ENCODE measurements at regions not wholly inside any gene's neighbourhood (a gene's known extent, or its start where the extent isn't known, plus 50 kb on each side); places are given as distances from the start of the nearest gene placed in this dataset.

DNA sequence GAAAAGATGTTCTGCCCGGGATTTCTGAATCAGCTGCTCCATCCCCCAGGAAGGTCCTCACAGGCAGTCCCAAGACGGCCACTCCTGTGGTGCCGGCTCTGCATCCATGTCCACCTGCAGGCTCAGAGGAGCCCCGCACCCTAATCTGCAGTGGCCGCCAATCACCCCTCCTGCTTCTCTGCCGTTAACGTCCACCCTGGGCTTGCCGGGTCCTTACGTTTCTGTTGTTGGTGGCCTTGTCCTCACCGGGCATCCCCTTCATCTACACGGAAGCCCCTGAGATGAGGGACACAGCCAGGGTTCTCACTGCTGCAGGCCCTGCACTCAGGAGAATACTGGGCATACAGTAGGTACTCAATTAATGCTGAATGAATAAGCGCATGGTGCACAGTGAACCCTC is 131.5 kb upstream of the SNTG2 start:
- H3K27ac ChIP-seq (ENCODE audit: insufficient read depth, low read length), result no peak overlapping the region
- no peaks in the 10 kb centered on the region for H3K79me2 ChIP-seq (ENCODE audit: control insufficient read depth, insufficient read depth, low read length)
- H3K4me1 ChIP-seq (ENCODE audit: control insufficient read depth, extremely low read depth, insufficient read depth, low read length), result no peaks in the 10 kb centered on the region
- no peak overlapping the region for H3K4me3 ChIP-seq (replicated peaks in 1 of 4; ENCODE audit: control extremely low read depth in 1 of 4, insufficient read depth in 1 of 4, low read depth in 3 of 4, low read length in 4 of 4)
- H3K4me2 ChIP-seq (ENCODE audit: extremely low read depth, insufficient read depth, low read length), result no peak overlapping the region
- no peak for DNase-seq (ENCODE audit: low read depth in 2 of 2)
- TF ChIP-seq EZH2 (IDR thresholded peaks at IDR 0.05; ENCODE audit: low read length, missing control alignments), result no peak
- TF ChIP-seq, protein P1, sequence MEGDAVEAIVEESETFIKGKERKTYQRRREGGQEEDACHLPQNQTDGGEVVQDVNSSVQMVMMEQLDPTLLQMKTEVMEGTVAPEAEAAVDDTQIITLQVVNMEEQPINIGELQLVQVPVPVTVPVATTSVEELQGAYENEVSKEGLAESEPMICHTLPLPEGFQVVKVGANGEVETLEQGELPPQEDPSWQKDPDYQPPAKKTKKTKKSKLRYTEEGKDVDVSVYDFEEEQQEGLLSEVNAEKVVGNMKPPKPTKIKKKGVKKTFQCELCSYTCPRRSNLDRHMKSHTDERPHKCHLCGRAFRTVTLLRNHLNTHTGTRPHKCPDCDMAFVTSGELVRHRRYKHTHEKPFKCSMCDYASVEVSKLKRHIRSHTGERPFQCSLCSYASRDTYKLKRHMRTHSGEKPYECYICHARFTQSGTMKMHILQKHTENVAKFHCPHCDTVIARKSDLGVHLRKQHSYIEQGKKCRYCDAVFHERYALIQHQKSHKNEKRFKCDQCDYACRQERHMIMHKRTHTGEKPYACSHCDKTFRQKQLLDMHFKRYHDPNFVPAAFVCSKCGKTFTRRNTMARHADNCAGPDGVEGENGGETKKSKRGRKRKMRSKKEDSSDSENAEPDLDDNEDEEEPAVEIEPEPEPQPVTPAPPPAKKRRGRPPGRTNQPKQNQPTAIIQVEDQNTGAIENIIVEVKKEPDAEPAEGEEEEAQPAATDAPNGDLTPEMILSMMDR (conservative IDR thresholded peaks at IDR 0.05 in 1 of 2, IDR thresholded peaks at IDR 0.05 in 1 of 2; ENCODE audit: low read depth in 1 of 2, low read length in 2 of 2), result no peak
- H3K36me3 ChIP-seq (ENCODE audit: control insufficient read depth, insufficient read depth, low read length), result no peaks in the 10 kb centered on the region
- H4K20me1 ChIP-seq (ENCODE audit: control insufficient read depth, extremely low read depth, insufficient read depth, low read length), result no peaks in the 10 kb centered on the region
- H3K9ac ChIP-seq (ENCODE audit: insufficient read depth, low read length), result no peak overlapping the region
- no peaks in the 10 kb centered on the region for H3K9me3 ChIP-seq (ENCODE audit: control insufficient read depth, insufficient read depth, low read depth, low read length)
- no peak overlapping the region for H2AFZ ChIP-seq (ENCODE audit: low read length)
- H3K27me3 ChIP-seq (ENCODE audit: control insufficient read depth, insufficient read depth, low read length), result no peaks in the 10 kb centered on the region

DNA sequence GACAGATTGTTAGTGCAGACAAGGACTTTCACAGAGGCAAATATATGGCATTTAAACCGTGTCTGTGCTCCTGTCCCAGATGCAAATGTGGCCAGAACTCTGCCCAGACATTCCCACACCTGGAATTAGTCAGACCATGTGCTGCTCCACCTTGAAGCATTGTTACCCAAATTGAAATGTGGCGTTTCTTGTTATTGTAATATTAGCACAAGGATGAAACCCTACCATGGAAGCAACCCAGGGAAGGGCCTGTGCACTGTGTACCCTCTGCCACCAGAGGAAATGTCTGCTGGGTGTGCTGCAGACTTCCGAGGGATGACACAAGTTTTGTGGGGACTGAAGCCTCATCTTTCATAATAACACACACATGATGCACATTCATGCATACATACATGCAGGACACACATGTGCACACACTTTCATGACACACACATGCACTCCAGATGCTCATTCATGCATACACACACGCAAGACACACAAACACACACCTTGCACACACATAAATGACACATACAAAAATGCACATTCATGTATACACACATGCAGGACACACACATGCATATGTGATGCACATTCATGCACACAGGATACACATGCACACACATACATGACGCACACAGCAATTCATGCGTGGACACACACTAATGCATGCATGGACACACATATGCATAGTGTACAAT is 133.2 kb upstream of the SNTG2 start:
- H3K27ac ChIP-seq (ENCODE audit: insufficient read depth, low read length), result no peak overlapping the region
- H3K9ac ChIP-seq (ENCODE audit: insufficient read depth, low read length), result no peak overlapping the region
- no peaks in the 10 kb centered on the region for H3K4me1 ChIP-seq (ENCODE audit: control insufficient read depth, extremely low read depth, insufficient read depth, low read length)
- H2AFZ ChIP-seq (ENCODE audit: low read length), result no peak overlapping the region
- H4K20me1 ChIP-seq (ENCODE audit: control insufficient read depth, extremely low read depth, insufficient read depth, low read length), result no peaks in the 10 kb centered on the region
- no peaks in the 10 kb centered on the region for H3K36me3 ChIP-seq (ENCODE audit: control insufficient read depth, insufficient read depth, low read length)
- TF ChIP-seq, protein P1 (conservative IDR thresholded peaks at IDR 0.05 in 1 of 2, IDR thresholded peaks at IDR 0.05 in 1 of 2; ENCODE audit: low read depth in 1 of 2, low read length in 2 of 2), result no peak
- no peak for TF ChIP-seq EZH2 (IDR thresholded peaks at IDR 0.05; ENCODE audit: low read length, missing control alignments)
- no peak overlapping the region for H3K4me2 ChIP-seq (ENCODE audit: extremely low read depth, insufficient read depth, low read length)
- no peak overlapping the region for H3K4me3 ChIP-seq (replicated peaks in 1 of 4; ENCODE audit: control extremely low read depth in 1 of 4, insufficient read depth in 1 of 4, low read depth in 3 of 4, low read length in 4 of 4)
- H3K9me3 ChIP-seq (ENCODE audit: control insufficient read depth, insufficient read depth, low read depth, low read length), result no peaks in the 10 kb centered on the region
- no peak for DNase-seq (ENCODE audit: low read depth in 2 of 2)
- no peaks in the 10 kb centered on the region for H3K27me3 ChIP-seq (ENCODE audit: control insufficient read depth, insufficient read depth, low read length)
- H3K79me2 ChIP-seq (ENCODE audit: control insufficient read depth, insufficient read depth, low read length), result no peaks in the 10 kb centered on the region

DNA sequence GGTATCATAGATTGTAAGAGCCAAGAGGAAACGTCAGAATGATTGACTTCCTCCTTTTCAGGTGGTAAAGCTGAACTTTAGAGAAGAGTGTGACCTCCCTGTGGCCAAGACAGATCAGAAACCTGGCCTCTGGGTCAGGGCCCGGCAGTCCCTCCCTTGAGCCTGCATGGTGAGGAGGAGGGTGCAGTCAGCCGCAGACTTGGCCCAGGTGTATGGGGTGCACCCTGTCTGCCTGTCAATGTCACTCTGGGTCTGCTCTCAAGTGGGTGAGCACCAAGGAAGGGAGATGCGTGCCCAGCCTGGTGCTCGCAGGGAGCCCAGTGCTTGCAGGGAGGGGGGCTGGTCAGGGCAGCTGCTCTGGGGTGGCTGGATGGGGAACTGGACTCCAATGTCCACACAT is 134.4 kb upstream of the SNTG2 start:
- no peak overlapping the region for H3K4me3 ChIP-seq (replicated peaks in 1 of 4; ENCODE audit: control extremely low read depth in 1 of 4, insufficient read depth in 1 of 4, low read depth in 3 of 4, low read length in 4 of 4)
- no peaks in the 10 kb centered on the region for H3K79me2 ChIP-seq (ENCODE audit: control insufficient read depth, insufficient read depth, low read length)
- H2AFZ ChIP-seq (ENCODE audit: low read length), result no peak overlapping the region
- H4K20me1 ChIP-seq (ENCODE audit: control insufficient read depth, extremely low read depth, insufficient read depth, low read length), result no peaks in the 10 kb centered on the region
- no peak overlapping the region for H3K4me2 ChIP-seq (ENCODE audit: extremely low read depth, insufficient read depth, low read length)
- H3K27ac ChIP-seq (ENCODE audit: insufficient read depth, low read length), result no peak overlapping the region
- DNase-seq (ENCODE audit: low read depth in 2 of 2), result no peak
- no peaks in the 10 kb centered on the region for H3K9me3 ChIP-seq (ENCODE audit: control insufficient read depth, insufficient read depth, low read depth, low read length)
- no peak overlapping the region for H3K9ac ChIP-seq (ENCODE audit: insufficient read depth, low read length)
- H3K36me3 ChIP-seq (ENCODE audit: control insufficient read depth, insufficient read depth, low read length), result no peaks in the 10 kb centered on the region
- TF ChIP-seq EZH2 (IDR thresholded peaks at IDR 0.05; ENCODE audit: low read length, missing control alignments), result no peak
- TF ChIP-seq, protein P1 (conservative IDR thresholded peaks at IDR 0.05 in 1 of 2, IDR thresholded peaks at IDR 0.05 in 1 of 2; ENCODE audit: low read depth in 1 of 2, low read length in 2 of 2), result no peak
- no peaks in the 10 kb centered on the region for H3K4me1 ChIP-seq (ENCODE audit: control insufficient read depth, extremely low read depth, insufficient read depth, low read length)
- no peaks in the 10 kb centered on the region for H3K27me3 ChIP-seq (ENCODE audit: control insufficient read depth, insufficient read depth, low read length)

Data from fibroblast of lung (primary cell).